ENCODE measurements at regions not wholly inside any gene's neighbourhood (a gene's known extent, or its start where the extent isn't known, plus 50 kb on each side); places are given as distances from the start of the nearest gene placed in this dataset.

- no peak overlapping the region for H3K4me3 ChIP-seq (ENCODE audit: low read depth, low read length)
- TF ChIP-seq, protein P1, sequence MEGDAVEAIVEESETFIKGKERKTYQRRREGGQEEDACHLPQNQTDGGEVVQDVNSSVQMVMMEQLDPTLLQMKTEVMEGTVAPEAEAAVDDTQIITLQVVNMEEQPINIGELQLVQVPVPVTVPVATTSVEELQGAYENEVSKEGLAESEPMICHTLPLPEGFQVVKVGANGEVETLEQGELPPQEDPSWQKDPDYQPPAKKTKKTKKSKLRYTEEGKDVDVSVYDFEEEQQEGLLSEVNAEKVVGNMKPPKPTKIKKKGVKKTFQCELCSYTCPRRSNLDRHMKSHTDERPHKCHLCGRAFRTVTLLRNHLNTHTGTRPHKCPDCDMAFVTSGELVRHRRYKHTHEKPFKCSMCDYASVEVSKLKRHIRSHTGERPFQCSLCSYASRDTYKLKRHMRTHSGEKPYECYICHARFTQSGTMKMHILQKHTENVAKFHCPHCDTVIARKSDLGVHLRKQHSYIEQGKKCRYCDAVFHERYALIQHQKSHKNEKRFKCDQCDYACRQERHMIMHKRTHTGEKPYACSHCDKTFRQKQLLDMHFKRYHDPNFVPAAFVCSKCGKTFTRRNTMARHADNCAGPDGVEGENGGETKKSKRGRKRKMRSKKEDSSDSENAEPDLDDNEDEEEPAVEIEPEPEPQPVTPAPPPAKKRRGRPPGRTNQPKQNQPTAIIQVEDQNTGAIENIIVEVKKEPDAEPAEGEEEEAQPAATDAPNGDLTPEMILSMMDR (IDR thresholded peaks at IDR 0.05; ENCODE audit: low read depth, low read length): no peak
Measured at GRCh38 chr1:187714470-187714869, 885.7 kb downstream of the PLA2G4A start.

- no peak overlapping the region for H3K4me3 ChIP-seq (ENCODE audit: low read depth, low read length)
- TF ChIP-seq, protein P1 (IDR thresholded peaks at IDR 0.05; ENCODE audit: low read depth, low read length): no peak
Measured at GRCh38 chr1:187715483-187715882, 886.7 kb downstream of the PLA2G4A start.

- TF ChIP-seq, protein P1 (IDR thresholded peaks at IDR 0.05; ENCODE audit: low read depth, low read length): no peak
Measured at GRCh38 chr1:187716160-187716559, 887.4 kb downstream of the PLA2G4A start.

DNA sequence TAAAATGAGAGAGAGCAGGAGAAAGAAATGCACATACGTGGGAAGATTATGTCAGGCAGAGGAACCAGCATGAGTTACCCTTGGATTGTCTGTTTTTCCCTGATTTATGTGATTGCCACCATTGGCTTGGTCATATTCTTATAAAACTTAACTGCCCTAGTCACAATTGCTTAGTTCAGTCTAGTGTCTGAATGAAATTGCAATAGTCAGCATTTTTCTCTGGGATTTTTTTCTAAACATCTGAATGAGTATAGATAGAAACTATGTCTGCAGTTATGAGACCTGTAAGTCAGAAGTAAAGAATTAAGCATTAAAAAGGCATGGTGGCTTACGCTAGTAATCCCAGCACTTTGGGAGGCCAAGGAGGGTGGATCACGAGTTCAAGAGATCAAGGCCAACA lies 889.8 kb downstream of the PLA2G4A start:
- H3K4me3 ChIP-seq (ENCODE audit: low read depth, low read length): no peak overlapping the region
- TF ChIP-seq, protein P1 (IDR thresholded peaks at IDR 0.05; ENCODE audit: low read depth, low read length): no peak

More at GRCh38 chr1:187716160-187716559, 887.4 kb downstream of the PLA2G4A start:
- no peak overlapping the region for H3K4me3 ChIP-seq (ENCODE audit: low read depth, low read length)

DNA sequence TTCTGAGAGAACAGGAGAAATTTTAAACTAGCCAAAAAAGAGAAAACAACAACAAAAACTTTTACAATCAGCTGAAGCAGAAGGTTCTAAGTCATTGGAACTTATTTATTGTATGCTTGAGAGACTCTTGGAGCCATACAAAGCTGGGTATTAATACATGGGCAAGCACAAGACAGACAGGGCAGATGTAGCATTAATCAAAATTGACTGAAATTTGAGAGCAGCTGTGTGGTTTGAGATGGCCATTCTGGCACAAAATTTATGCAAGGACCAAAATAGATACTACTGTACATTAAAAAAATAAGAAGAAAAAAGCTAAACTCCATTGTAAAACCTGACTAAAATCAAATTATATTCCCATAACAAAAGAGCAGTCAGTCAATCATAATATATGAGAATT lies 892.5 kb downstream of the PLA2G4A start:
- H3K4me3 ChIP-seq (ENCODE audit: low read depth, low read length): no peak overlapping the region
- TF ChIP-seq, protein P1 (IDR thresholded peaks at IDR 0.05; ENCODE audit: low read depth, low read length): no peak

DNA sequence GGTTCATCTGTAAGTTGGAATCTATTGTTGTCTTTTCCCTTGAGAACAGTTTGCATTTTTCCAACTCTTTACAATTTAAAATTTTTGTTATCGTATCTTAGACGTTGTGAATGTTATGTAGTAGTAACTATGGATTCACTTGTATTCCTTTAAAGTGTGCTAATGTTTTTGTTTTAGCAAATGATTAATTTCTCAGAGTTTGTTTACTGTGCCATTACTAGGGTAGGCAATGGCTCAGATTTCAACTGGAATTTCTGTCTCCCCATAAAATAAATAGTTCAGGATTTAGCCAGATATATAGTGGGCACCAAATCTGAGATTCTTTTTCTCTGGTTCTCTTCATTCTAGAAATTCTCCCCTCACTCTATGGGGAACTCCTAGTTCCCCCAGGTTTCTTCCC lies 896.5 kb downstream of the PLA2G4A start:
- TF ChIP-seq, protein P1 (IDR thresholded peaks at IDR 0.05; ENCODE audit: low read depth, low read length): no peak

GRCh38 chr1:187733232-187733631 lies 904.5 kb downstream of the PLA2G4A start:
- no peak overlapping the region for H3K4me3 ChIP-seq (ENCODE audit: low read depth, low read length)
- TF ChIP-seq, protein P1 (IDR thresholded peaks at IDR 0.05; ENCODE audit: low read depth, low read length): no peak

More for the DNA sequence above, 896.5 kb downstream of the PLA2G4A start:
- no peak overlapping the region for H3K4me3 ChIP-seq (ENCODE audit: low read depth, low read length)

All from WI38 (cell line).